ENCODE measurements at regions not wholly inside any gene's neighbourhood (a gene's known extent, or its start where the extent isn't known, plus 50 kb on each side); places are given as distances from the start of the nearest gene placed in this dataset.
"Not testable (repeated sequence)": the region's sequence is repeated elsewhere in the genome, so short reads cannot be mapped to it uniquely, and the experiment has no call there.

DNA sequence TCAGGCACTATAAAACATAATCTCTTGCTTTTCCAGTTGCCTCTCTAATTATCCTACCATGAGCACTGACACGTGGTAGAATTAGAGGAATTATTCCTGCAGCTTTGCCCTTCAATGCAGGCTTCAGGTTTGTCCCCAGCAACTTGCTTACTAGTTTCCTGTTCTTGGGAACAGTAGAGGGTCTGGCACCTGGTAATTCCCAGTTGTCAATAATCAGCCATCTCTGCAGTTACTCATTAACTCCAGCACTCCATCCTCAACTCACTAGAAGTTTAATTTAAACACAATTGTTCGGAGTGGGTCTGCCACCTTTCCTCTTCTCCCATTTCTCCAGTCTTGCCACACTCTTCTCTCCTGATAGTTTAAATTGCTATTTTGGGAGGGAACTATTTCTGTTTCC is 324.3 kb upstream of the KIAA1217 start:
- DNase-seq, result no peak

DNA sequence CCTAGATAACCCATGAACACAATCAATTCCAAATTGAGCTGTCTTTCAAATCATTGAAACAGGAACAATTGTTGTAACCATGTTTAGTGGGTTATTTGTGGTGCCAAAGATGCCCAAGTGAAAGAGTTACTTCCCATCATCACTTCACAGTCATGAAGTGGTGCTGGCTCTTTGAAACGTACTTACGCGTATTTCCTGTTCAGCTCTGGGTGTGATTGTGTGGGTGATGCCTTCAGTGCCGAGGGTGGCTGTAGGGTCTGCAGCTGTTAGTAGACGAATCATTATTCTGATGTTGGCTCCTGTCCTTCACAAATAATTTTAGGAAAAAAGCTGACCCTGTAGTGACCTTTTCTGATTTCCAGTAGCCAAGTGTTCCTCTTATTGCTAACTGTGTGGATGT is 323.1 kb upstream of the KIAA1217 start:
- no peak for DNase-seq

DNA sequence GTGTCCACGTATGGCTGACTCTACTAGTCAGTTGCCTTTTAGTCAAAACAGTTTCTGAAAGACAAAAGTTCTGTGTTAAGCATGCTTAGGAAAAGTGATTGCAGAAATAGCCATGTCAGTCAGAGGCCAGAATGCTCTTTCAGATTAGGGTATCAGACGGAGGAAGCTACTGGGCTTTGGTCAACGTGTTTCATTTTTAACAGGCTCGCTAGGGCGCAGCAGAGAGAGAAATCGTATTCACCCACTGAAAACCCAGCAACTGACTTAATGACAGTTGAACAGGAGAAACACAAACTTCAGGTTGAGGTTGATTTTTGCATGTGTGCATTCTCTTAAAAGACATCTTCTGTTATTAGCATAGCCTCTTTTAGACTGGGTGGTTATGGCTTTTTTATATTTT is 322.6 kb upstream of the KIAA1217 start:
- DNase-seq, result no peak

DNA sequence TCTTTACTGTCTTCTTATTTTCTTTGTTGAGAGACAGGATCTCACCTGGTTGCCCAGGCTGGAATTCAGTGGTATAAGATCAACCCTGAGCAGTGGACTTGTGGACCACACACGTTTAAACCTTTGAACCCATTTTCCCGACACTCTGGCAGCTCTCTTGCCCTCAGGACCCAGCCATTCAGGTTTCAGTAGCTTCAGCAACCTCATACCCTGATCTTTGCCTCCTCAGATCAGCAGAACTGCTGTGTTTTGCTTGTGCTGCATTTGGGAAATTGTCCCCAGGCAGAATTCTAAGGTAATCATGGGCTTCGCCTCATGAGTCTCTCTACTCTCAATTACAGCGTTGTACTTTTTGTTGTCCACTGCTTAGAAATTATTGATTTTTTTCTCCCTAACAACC is 317.6 kb upstream of the KIAA1217 start:
- DNase-seq, result no peak

DNA sequence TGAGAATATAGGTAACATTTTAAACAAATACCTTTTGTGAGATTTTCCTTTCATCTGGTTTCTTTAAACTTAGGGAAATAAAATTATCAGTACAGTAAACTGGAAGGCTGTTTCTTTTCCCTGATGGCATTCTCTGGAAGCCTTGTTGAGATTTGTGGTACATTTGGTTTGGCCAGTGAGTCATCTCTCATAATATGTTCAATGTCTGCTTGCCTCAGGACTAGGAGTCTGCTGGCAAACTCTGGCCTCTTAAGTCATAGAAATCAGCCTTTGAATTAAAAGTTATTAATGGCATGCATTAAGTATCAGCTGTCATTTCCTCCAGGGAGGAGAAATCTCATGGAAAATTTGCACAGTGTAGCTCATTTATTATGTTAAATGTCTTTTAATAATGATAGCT is 316.6 kb upstream of the KIAA1217 start:
- no peak for DNase-seq

- DNase-seq, result no peak
Observed at GRCh38 chr10:23897267-23897666, 311.7 kb upstream of the KIAA1217 start.

GRCh38 chr10:23897861-23898260 is 311.1 kb upstream of the KIAA1217 start:
- no peak for DNase-seq

- no peak for DNase-seq
Observed at GRCh38 chr10:23899166-23899565, 309.8 kb upstream of the KIAA1217 start.

GRCh38 chr10:23910291-23910690 is 298.6 kb upstream of the KIAA1217 start:
- DNase-seq, result no peak

- DNase-seq, result no peak
Observed at GRCh38 chr10:23912884-23913404, 296.0 kb upstream of the KIAA1217 start.

GRCh38 chr10:23914641-23915040 is 294.3 kb upstream of the KIAA1217 start:
- no peak for DNase-seq

DNA sequence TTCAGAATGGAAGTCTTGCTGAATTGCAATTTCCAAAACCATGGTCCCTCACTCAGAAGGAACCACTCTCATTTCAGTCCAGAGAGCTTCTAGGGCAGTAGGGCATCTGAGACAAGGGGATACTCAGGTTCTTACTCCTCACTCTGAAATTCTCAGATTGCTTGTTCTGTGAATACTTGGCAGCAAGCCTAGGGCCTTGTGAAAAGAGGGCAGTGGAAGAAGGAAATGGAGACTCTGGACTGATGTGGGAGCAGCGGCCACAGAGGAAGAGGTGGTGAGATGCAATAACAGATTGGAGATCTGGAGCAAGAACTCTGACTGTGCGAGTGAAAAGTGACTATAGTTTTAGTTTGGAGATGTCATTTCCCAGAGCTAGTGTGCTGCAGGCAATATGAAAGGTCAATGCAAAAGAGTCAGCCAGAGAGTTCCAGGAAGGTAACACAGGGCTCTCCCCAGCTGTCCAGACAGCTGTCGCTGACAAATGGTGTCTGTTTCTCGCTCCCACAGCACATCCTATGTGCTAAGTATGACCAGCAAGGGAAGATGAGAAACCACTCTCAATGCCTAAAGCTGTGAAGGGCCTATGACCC is 291.6 kb upstream of the KIAA1217 start:
- DNase-seq, result no peak

DNA sequence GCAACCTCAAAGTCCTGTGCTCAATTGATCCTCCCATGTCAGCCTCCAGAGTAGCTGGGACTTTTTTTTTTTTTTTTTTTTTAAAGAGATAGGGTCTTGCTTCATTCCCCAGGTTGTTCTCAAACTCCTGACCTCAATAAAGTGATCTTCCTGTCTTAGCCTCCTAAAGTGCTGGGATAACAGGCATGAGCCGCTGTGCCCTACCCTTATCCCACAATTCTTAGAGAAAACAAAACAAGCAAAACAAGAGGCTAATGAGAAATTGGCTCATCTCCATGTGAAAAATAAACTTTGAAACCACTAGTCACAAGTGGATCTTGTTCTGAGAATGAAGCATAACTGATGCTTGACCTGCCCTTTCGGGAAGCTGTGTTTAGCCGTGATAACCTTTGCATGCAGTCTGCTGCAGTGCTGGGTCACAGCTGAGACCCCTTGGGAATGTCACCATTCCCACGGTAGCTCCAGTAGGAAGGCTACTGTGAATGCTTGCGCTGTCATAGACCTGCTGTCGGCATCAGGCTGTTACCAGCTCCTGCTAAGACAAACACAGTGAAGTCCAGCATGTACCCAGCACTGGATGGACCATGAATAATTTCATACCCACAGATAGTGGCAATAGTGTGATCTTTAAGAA is 290.7 kb upstream of the KIAA1217 start:
- no peak for DNase-seq

- no peak for DNase-seq
Observed at GRCh38 chr10:23918839-23919238, 290.1 kb upstream of the KIAA1217 start.

DNA sequence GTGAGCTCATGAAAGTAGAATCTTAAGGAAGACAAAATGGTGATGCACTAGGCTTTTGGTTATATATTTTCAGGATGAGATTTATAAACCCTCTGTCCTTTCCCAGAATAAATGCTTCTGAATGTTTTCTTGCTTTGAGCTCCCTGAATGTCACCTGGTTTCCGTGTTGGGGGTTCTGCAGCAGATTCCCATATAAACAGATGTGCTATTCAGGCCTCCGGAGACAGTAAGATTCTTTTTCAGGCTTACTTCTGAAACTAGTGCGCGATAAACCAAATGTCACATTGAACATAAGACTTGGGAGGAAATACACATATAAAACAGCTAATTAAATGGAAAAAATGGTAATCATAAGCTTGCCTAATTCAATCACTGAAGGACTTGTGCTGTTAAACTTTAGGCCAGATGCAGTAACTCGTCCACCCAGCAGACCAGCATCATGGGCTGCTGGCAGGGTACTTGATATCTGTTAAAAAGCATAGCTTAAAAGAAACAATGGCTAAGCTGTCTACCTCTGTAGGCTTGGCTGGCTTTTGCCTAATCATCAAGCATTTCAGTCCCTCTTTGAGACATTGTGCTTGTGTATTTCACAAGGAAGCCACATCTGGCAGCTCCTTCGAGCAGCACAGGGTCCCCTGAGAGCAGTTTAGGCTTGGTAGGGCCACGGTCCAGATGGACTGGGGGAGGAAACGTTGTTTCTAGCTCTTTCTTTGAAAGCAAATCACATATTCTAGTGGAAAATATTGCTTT is 281.2 kb upstream of the KIAA1217 start:
- no peak for DNase-seq

GRCh38 chr10:23934023-23934422 is 274.9 kb upstream of the KIAA1217 start:
- not testable (repeated sequence) for DNase-seq

- DNase-seq, result no peak
Observed at GRCh38 chr10:23945845-23946244, 263.1 kb upstream of the KIAA1217 start.

DNA sequence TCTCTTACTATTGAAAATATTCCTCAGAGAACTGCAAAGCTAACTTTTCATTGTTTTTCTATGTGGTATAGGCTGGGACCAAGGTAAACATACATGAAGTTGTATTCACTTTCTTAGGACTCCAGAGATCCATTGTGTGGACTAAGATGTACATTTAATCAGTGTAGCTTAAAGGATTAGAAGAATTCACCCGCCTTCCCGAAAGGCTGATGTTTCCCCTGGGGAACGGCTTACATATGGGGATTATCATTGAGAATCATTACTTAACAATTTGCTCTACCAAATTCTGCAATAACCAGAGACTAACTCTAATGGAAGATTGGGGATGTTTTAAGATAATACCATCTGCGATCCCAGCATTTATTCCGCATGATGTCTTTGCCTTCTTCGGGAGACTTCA is 257.1 kb upstream of the KIAA1217 start:
- DNase-seq, result no peak

DNA sequence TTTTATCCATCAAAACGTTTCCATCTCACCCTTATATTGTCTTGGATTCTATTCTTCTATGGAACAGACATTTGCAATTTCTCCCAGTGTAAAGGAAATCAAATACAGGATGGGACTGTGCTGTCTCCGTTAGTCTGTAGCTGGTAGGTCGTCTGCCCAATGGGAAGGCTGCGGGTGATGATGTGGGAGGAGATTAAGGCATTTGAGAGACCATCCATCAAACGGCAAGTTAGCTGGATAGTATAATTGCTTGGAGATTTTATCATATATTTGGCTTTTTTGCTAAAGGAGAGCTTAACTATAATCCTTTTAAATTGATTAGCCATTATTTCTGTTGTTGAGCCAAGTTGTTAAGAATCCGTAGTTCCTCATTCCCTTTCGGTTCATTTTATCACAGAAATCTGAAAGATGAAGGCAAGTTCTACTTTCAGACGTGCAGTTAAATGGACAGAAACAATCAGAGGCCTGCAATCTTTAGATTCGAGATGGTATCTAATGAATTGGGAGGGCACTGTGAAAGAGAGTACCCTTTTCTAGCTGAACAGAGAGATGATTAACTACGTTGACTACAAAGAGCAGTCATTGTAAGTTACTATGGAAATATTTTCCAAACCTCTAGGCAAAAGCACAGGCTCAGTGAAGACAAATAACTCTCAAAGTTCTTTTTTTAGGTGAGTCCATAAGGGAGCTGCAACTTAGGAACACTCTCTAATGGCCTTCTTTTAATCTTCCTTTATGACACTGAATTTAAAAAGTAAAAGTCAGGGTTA is 253.3 kb upstream of the KIAA1217 start:
- DNase-seq, result no peak

GRCh38 chr10:23965123-23965522 is 243.8 kb upstream of the KIAA1217 start:
- no peak for DNase-seq

GRCh38 chr10:23965880-23966279 is 243.1 kb upstream of the KIAA1217 start:
- no peak for DNase-seq

DNA sequence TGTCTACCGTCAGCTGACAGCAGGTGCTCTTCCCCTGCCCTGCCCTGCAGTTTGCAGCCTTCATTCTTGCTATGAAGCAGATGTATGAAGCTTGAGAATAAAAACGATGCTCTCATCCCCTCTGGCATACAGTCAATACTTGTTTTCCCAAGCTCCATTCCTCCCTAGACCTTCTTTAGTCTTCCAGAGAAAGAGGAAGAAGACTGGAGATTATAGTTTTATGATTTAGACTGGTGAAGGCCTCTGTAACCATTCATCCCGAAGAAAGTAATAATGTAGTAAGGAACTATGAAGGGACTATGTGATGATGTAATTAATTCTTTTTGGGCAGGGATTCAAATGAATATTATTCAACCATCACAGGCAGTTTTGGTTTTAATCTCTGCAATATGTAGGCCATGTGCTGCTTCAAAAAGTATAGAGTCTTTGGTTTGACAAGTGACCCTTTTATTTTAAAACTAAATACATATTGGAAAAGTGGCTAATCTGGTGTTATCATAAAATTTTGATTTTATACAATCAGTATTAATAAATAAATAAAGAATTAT is 242.4 kb upstream of the KIAA1217 start:
- DNase-seq, result no peak

GRCh38 chr10:23968301-23968700 is 240.6 kb upstream of the KIAA1217 start:
- DNase-seq, result no peak
